GM19351 (cell line): ENCODE measurements at regions not wholly inside any gene's neighbourhood (a gene's known extent, or its start where the extent isn't known, plus 50 kb on each side); places are given as distances from the start of the nearest gene placed in this dataset.

ENCODE experiments used
- ATAC-seq: cut with Tn5 transposase; IDR thresholded peaks from one replicate; pipeline ENCODE4 v1.9.1; 2021; ENCODE audit warnings: mild to moderate bottlenecking, moderate library complexity; ENCODE audit not compliant: unreplicated experiment

DNA sequence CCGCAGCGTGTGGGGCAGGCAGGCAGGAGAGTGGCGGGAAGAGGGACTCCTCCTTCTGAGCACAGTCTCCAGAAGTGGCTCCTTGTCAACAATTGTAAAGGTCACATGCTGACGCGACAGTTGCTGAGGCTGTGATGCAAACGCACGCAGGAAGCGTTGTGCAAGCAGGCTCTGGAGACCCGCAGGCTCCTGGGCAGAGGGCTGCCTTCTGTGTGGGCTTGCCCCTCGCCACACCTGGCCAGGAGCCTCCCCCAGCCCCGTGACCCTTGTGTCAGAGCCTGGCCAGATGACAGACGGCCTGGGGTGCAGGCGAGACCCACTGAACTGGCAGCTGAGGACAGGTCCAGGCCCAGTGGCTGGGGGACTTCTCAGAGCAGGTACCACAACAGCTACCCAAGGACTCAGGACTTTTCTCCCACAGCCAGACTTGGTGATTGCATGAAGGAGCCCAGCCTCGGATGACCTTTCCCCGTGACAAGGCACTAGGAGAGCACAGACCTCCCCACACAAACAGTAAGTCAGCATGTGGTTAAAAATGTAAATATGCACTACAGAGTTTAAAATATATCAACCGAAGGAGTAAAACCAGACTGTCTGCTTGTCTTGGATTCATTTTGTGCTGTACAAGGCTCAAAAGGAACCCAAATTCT is 222.1 kb upstream of the RREB1 start:
- no peak for ATAC-seq

DNA sequence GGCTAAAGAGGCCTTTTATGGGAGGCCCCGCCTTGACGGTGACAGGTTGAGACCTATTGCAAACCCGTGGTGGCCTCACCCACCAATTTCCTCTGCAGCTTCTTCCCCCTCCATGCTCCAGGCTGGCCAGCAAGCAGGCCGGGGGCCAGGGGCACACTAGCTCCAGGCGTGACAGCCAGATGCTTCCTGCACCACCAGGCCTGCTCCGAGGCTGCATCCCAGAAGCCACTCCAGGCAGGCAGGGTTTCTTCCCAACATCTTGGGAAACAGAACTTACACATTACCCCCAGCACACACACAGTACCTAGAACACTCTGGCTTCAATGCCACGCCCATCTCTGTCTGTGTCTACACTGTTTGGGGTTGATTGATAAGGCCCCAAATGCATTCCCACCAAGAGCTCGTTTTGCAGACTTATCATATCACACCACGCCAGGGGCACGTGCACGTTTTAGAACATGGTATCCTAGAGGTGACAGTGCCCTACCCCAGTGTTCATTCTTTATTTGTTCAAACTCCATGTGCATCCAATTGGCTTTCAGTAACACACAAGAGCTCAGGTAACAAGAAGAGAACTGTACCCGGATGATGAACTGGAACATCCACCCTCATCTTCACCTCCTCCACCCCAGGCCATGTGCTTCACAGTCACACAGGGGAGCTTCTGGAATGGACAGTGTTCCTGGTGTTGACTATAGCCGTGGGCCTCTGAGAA is 221.4 kb upstream of the RREB1 start:
- ATAC-seq, result no peak

DNA sequence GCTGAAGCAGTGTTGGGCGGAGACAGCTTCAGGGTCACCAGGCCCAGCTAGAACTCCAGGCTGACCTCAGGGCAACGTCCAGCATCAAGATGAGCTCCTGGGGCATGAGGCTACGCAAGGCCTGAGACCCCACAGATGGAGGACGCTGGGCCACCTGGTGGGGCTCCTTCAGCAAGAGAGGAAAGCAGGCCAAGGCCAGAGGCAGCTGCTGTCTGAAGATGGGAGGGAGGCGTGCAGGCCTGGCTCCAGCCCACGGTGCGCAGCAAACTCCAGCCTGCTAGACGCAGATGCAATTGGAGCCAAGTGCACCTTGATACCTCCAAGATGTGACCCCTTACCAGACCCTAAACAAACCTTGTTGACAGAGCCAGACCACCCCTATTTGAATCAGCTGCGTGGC is 220.9 kb upstream of the RREB1 start:
- no peak for ATAC-seq

DNA sequence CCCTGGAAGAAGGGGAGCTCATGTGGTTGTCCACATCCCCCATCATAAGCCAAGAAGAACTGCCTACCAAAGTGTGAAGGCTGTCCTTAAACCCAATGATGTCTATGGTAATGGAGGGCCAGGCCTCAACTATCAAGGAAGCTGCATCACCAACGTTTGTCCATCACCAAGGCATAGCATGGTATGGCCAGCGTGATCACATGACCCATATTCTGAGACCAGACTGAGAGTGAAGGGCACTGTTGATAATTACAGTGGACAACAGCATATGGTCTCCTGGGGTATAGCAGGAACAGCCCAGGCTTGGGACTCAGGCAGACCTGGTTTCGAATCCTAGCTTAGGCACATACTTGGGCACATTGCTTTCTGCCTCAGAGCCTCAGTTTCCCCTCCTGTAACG is 218.2 kb upstream of the RREB1 start:
- no peak for ATAC-seq

DNA sequence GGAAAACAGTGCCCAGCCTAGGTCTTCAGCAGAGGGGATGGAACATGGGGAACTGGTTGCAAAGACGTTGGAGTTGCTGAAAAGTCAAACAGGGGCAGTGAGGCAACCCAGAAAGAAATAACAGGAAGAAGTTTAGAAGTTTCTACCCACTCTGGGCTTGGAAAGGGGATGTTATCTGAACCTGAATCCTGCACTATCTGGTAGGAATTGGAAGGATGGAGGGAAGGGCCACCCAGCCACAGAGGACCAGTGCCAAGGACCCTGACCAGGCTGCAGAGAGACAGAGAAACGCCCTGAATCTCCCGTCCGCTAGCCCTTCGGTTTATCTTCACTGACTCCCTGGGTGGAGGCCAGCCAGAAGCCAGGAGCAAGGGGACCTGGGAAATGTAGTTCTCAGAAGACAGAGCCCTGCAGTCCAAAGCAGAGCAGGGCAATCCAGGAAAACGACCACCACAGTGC is 217.3 kb upstream of the RREB1 start:
- no peak for ATAC-seq

DNA sequence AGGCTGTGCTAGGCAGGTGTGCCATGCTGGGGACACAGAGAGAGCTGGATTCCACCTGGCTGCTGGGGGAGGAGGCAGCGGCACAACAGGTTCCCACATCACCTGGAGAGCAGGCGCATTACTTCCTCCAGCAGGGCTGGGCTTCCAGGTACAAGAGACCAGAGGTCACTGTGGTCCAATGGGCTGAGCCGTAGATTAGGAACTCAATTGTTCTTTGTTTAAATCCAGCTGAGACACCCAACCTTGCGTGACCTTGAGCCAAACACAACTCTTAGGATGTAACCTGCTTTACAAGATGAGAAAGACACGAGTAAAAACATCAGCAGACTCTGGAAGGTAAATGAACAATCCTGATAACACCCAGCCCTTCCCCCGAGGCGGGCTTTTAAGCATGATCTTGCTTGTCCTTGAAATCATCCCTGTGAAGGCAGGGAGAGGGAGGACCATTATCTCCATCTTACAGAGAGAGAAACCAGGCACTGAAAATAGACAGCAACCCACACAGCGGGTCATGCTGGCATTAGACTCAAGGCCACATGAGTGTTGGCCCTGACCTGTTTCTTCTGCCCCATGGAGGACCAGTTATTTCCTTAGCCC is 216.5 kb upstream of the RREB1 start:
- no peak for ATAC-seq

DNA sequence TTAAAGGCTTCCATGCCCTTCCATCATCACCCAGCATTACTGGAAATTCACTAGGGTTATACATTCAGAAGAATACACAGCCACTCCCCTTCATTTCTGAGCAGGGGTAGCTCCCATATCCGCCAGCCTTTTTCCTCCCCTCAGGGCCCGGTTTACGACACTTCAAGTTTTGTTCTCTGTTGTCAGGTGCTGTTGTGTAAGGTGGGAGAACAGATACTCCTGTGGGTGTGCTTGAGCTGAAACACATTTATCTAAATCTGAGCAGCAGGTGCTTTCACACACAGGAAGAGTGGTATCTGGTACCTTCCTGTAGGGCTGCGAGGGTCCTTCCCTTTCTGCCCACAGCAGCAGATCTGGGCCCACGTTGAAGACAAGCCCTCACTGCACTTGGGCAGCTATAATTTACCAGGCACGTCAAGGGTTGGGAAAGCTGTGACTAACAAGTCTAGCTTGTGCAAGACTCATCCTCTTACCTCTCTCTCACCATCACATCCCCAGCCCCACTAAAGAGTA is 215.8 kb upstream of the RREB1 start:
- no peak for ATAC-seq

DNA sequence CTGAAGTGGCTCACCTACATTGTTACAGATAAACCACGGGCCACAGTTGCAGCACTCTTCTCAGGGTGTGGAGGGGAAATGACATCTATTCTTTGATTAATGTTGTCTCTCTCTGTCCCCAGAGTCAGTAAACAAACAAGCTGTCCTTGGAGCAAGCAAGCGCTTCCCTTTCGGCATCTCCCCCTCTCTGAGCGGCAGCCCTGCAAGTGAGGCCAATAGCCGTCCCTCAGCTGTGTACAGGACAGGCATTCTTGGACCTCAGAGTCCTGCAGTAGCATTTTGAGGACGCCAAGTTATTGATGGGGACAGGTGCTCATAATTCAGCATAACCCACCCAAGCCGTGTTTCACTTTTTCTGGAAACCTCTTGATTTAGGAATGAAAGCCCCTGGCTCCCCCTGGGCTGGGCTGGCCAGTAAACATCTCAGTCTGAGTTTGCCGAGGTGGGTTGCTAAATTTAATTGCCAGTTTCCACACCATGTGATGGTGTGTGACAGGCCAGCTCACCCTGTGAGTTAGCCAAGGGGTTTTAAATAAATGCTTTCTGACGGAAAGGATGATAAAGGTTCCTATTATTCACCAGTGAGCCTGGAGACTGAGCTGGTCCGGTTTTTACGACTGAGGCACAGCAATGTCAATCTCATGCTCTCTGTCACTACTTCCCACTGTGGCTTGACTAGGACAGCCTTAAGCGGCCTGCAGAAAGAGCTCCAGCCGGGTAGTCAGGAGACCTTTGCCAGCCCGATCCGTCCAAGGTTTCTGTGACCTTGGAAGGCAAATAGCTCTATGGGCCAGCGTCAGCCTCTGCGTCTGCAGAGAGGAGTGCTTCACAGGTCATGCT is 214.8 kb upstream of the RREB1 start:
- ATAC-seq, result no peak

DNA sequence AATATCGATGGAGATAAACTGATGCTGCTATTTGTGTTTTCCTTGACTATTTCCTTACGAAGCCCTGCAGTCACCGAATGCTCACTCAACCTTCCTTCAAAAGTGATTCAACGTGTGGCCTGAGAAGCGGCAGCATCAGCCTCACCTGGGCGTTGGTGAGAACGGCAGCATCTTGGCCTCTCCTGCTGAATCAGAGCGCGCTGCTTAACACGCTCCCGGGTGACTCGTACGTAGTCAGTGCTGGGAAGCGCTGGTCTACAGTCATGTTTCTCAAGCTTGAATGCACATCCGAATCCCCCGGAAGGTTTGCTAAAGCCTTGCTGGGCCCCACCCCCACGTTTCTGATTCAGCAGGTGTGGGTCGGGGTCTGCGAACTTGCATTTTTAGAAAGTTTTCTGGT is 214.1 kb upstream of the RREB1 start:
- no peak for ATAC-seq

DNA sequence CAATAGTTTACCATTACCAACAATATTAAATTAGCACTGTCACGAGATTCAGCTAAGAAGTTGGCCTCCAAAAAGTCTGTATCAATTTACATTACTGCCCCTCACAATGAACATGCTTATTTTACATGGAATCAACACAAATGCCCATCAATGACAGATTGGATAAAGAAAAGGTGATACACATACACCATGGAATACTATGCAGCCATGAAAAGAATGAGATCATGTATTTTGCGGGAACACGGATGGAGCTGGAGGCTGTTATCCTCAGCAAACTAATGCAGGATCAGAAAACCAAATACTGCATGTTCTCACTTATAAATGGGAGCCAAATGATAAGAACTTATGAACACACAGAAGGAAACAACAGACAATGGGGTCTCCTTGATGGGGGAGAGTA is 211.8 kb upstream of the RREB1 start:
- no peak for ATAC-seq

DNA sequence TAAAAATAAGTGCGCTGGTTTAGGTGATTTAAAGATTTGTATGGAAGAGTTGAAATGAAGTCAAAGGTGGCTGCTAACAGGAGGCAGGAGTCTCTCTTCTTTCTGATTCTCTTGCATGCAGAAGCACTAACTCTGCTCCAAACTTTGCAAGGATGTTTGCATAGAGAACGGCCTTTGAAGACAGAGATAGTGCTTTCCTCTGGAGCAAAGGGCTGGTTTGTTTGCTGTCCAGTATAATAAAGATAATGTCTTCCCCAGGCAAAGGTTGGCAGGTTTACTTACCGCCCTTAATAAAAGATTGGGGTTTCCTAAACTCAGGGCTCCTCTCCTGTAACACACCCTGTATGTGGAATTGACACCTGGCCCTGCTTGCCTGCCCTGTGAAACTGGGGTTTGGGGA is 210.6 kb upstream of the RREB1 start:
- ATAC-seq, result no peak

DNA sequence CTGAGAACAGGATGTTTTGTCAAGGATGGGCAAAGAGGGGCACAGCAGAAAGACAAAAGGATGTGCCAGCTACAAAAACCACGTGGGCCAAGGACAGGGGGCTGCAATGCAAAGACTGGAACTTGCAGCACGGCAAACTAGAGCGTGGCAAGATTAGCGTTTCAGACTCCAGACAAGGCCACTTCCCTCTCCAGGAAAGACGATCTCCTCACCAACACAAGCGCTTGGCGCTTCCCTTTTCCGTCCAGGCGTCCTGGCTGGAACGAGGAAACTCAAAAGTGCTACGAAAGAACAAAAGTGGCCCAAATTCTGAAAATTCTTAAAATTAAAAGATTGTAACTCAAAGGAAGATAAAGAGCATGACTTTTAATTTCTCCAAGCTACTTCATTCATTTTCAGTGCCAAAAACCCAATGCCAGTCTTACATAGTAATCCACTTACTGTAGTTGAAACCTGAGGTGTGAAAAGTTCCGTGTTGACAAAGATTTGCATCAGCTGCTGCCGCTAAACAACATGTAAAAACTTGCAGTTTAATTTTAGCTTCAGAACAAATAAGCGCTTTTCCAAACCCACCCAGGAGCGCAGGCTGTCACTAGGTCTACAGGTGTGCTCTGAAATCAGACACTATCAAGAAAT is 207.1 kb upstream of the RREB1 start:
- no peak for ATAC-seq

DNA sequence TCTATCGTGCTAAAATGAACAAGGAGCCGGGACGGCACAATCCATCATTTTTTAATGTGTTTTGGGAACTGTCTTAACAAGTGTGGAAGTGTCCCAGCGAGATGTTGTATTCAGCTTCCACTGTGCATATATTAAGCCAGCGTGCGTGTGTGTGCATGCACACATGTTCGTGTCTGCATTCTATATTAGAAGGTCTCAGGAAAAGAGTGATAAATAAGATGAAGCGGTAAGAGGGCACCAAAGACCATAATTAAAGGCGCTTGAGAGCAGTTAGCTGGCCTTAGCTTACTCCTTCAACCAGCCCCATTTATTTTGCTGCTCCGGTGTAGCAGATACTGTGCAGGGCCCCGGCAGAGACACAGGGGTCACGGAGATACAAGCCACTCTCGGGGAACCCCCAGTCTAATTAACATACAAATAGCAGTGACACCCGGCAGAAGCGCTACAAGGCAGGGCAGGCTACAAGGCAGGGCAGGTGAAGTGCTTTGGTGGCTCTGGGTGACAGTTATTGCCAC is 206.5 kb upstream of the RREB1 start:
- ATAC-seq, result no peak

DNA sequence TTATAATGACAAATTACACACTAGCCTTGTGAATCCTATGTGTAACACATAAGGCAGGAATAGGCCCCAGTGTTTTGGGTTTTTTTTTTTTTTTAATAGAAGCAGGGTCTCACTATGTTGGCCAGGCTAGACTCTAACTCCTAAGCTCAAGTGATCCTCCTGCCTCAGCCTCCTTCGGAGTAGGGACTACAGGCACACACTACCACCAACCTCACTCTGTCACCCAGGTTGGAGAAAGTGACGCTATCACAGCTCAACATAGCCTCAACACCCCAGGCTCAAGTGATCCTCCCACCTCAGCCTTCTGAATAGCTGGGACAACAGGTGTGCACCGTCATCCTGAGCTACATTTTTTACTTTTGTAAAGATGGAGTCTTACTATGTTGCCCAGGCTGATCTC is 205.8 kb upstream of the RREB1 start:
- no peak for ATAC-seq

DNA sequence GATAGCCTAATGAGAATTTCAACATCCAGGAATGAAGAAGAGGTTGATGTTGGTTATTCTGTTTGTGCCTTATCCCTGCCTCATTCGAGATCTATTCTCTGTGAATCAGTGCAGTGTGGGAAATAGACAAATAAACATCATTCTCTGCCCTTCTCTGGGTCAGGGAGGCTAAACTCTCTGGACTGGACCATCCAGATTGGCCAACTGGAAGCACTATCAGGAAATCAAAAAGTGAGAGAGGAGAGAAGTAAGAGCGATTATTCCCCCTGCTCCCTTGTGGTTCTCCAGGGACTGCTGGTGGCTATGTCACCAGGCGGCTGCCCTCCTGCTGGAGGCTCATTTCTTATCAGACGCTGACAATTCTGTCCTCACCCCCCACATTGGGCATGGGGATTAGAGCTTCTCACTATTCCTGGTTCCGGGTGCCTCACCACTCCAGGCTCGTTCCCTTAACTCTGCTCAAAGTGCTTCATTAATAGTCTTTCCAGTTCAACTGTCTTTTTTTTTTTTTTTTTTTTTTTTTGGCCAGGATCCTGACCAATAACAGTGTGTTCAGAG is 201.7 kb upstream of the RREB1 start:
- ATAC-seq, result no peak

DNA sequence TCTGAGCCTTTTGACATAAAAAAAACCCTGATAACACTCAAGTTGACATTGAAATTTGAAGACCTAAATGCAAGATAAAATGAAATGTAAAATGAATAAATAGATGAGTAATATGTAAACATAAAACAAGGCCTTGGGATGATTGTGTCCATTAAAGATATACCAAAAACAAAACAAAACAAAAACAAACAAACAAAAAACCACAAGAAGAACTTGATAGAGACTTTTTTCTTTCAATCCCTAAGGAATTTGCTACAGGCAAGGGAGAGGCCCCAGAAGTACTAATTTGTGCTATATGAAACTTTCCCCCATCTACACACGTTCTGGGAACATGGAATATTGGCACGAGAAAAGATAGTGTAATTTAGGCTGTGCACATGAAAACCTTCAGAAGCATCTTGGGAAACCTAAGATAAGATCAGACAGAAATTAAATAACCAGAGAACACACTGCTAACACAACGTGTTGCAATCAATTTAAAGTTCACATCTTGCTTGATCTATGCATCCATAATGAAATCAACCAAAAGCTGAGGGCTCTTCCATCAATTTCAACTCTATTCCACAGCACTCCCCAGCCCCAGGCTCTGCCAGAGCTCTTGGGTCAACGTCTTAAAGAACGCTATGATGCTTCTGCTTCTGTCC is 201.1 kb upstream of the RREB1 start:
- no peak for ATAC-seq

DNA sequence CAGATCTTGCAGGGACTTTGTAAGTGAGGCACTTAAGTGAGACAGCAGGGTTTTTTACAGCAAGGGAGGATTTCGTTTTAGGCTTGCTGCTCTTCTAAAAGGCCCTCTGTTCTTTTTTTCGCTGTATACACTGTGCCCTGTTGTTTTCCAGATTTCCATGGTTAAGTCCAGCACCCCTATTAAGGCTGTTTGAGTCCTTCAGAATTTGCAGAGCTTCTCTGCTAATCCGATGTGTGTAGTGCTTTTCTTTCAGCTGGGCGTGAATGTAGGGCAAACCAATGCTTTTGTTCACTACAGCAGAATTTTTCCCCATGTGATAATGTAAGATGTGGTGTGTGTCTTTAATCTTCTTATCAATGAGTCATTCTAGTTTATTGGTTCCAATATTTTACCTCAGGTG is 200.5 kb upstream of the RREB1 start:
- ATAC-seq, result no peak

DNA sequence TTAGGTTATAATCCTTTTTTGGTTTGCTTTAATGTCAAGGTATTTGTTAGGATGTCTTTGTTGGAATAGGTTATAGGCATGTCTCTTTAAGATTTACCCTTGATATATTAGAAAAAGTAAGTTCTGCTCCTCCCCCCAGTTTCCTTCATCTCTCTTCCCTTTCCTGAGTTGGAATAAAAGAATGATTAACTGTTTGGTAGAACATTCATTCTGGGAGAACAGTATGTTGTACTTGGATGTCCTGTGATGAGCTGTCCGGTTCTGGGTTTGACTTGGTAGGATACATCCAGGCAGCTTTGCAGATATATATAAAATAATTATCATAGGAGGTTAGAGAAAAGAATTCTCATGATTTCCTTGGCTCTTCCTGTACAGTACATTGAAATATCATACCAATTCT is 199.6 kb upstream of the RREB1 start:
- ATAC-seq, result no peak

DNA sequence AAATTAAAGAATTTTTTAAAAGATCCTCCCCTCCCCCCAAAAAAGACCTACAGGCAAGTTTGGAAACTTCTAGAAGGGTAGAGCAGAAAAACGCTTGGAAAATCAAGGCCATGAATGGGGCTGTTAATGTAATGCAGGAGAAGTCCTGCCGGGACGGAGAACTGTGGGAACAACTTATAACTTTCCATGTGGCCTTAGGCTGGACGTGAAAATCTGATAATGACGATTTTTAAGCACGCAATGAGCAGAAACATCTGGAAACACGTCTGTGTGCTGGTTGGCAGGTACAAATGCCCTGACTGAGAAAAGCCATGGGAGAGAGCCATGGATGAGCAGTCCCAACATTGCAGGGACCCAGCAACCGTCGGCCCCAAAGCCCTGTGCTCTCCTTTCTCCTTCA is 198.7 kb upstream of the RREB1 start:
- ATAC-seq, result no peak
